ENCODE measurements at regions not wholly inside any gene's neighbourhood (a gene's known extent, or its start where the extent isn't known, plus 50 kb on each side); places are given as distances from the start of the nearest gene placed in this dataset.

DNA sequence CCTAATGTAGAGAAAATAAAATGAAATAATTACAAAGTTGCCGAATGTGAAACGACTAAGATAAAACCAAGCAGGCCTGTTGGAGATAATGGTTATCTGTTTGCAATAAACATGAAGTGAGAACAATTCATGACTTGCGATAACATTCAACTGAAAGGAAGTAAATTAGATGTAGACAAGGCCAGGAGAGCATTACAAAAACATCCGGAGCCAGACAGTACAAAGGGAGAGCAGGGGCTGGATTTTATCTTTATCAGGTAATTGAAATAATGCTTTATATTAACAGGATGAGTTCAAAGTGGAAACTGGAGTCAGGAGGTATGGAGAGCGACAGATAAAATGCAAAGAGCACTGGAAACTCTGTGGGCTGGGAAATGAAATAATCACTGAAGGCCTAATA, 265.6 kb upstream of the GOT2 start:
- no peak for TF ChIP-seq POLR2A (IDR thresholded peaks at IDR 0.05)
- TF ChIP-seq CTCF (IDR thresholded peaks at IDR 0.05): no peak
- TF ChIP-seq POLR2AphosphoS5 (IDR thresholded peaks at IDR 0.05): no peak

All from prostate gland (tissue), 2 donors.